H54 (cell line): ENCODE measurements at regions not wholly inside any gene's neighbourhood (a gene's known extent, or its start where the extent isn't known, plus 50 kb on each side); places are given as distances from the start of the nearest gene placed in this dataset.

ENCODE experiments used
- DNase-seq: peaks from one replicate; pipeline ENCODE4 v3.0.0; 2011; ENCODE audit warnings: low spot score, mixed read lengths; ENCODE audit not compliant: insufficient read length
- FAIRE-seq: peaks from 3 replicates; lab custom pipeline; 2011; peaks lifted over from hg19 to GRCh38; lab: Jason Lieb, UNC
- POLR2A ChIP-seq: IDR thresholded peaks from 2 replicates; pipeline ENCODE4 v1.6.1; 2011; ENCODE audit warnings: low read depth, mild to moderate bottlenecking, low read length

- DNase-seq (no peak), FAIRE-seq (no peak)
- no peak for TF ChIP-seq POLR2A
Measured at GRCh38 chr13:57946361-57946760, 314.8 kb downstream of the PCDH17 start.

GRCh38 chr13:57948884-57949283 is 317.3 kb downstream of the PCDH17 start:
- DNase-seq (no peak), FAIRE-seq (no peak)
- TF ChIP-seq POLR2A, result no peak

GRCh38 chr13:57969951-57970350 is 338.4 kb downstream of the PCDH17 start:
- no peak for DNase-seq
- no peak for FAIRE-seq
- TF ChIP-seq POLR2A, result no peak

GRCh38 chr13:57970404-57970803 is 338.9 kb downstream of the PCDH17 start:
- DNase-seq (no peak), FAIRE-seq (no peak)
- no peak for TF ChIP-seq POLR2A

GRCh38 chr13:57982782-57983181 is 351.2 kb downstream of the PCDH17 start:
- FAIRE-seq, result no peak
- no peak for TF ChIP-seq POLR2A
- DNase-seq, result no peak

GRCh38 chr13:57988276-57988675 is 356.7 kb downstream of the PCDH17 start:
- no peak for DNase-seq
- no peak for TF ChIP-seq POLR2A
- no peak for FAIRE-seq

- no peak for TF ChIP-seq POLR2A
- no peak for DNase-seq
- no peak for FAIRE-seq
Measured at GRCh38 chr13:57991041-57991440, 359.5 kb downstream of the PCDH17 start.

- FAIRE-seq, result no peak
- no peak for DNase-seq
- no peak for TF ChIP-seq POLR2A
Measured at GRCh38 chr13:57992416-57992815, 360.9 kb downstream of the PCDH17 start.

- no peak for TF ChIP-seq POLR2A
- no peak for DNase-seq
- FAIRE-seq, result no peak
Measured at GRCh38 chr13:57996717-57997116, 365.2 kb downstream of the PCDH17 start.

- FAIRE-seq (no peak), DNase-seq (no peak)
Measured at GRCh38 chr13:58004751-58005150, 373.2 kb downstream of the PCDH17 start.

GRCh38 chr13:58018020-58018419 is 386.5 kb downstream of the PCDH17 start:
- no peak for DNase-seq
- no peak for TF ChIP-seq POLR2A
- no peak for FAIRE-seq

More at GRCh38 chr13:58004751-58005150, 373.2 kb downstream of the PCDH17 start:
- no peak for TF ChIP-seq POLR2A

- FAIRE-seq, result no peak
- DNase-seq, result no peak
- no peak for TF ChIP-seq POLR2A
Measured at GRCh38 chr13:58018865-58019264, 387.3 kb downstream of the PCDH17 start.

- no peak for TF ChIP-seq POLR2A
- FAIRE-seq (no peak), DNase-seq (no peak)
Measured at GRCh38 chr13:58024103-58024502, 392.6 kb downstream of the PCDH17 start.

GRCh38 chr13:58025821-58026220 is 394.3 kb downstream of the PCDH17 start:
- FAIRE-seq (no peak), DNase-seq (no peak)
- no peak for TF ChIP-seq POLR2A

- TF ChIP-seq POLR2A, result no peak
- no peak for DNase-seq
- no peak for FAIRE-seq
Measured at GRCh38 chr13:58032676-58033460, 401.3 kb downstream of the PCDH17 start.

- FAIRE-seq (no peak), DNase-seq (no peak)
- no peak for TF ChIP-seq POLR2A
Measured at GRCh38 chr13:58043971-58044370, 412.4 kb downstream of the PCDH17 start.
